Thyroid gland (tissue), 4 donors: ENCODE measurements at regions not wholly inside any gene's neighbourhood (a gene's known extent, or its start where the extent isn't known, plus 50 kb on each side); places are given as distances from the start of the nearest gene placed in this dataset.

Experiments
- POLR2A ChIP-seq, 2 donors: fragments of 450-650 bp; IDR thresholded peaks; one replicate each; pipeline ENCODE4 v1.6.1; 2017; ENCODE audit warnings: antibody characterized with exemption in 2 of 2, mild to moderate bottlenecking in 2 of 2, moderate library complexity in 1 of 2
- TF ChIP-seq, protein P1 (sequence below), 6 experiments: fragments of 200-600 bp in 3 of 6; fragments of 450-650 bp in 3 of 6; sonication (generic) in 3 of 6; IDR thresholded peaks; one replicate each; pipeline ENCODE4 v1.5.1; 2016 to 2019; ENCODE audit warnings: antibody characterized with exemption in 6 of 6, mild to moderate bottlenecking in 2 of 6, inconsistent platforms in 1 of 6, moderate library complexity in 1 of 6

DNA sequence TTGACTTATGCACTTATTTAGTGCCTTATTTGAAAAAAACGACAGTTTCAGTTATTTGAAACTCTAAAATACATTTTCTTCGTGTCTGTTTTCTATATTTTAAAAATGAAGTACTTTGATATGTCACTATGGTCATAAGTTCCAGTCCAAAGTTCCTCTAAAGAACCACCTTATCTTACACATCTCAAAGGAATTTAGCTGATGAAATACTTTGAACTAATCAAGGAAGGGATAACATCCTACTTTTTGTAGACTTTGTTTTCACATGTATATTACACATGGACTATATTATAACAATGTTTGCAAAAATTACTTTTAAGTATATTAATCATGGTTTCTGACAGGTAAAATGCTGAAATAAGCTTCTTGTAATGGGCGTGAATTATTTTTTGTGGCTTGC lies 265.8 kb upstream of the ZNF717 start:
- TF ChIP-seq, protein P1, sequence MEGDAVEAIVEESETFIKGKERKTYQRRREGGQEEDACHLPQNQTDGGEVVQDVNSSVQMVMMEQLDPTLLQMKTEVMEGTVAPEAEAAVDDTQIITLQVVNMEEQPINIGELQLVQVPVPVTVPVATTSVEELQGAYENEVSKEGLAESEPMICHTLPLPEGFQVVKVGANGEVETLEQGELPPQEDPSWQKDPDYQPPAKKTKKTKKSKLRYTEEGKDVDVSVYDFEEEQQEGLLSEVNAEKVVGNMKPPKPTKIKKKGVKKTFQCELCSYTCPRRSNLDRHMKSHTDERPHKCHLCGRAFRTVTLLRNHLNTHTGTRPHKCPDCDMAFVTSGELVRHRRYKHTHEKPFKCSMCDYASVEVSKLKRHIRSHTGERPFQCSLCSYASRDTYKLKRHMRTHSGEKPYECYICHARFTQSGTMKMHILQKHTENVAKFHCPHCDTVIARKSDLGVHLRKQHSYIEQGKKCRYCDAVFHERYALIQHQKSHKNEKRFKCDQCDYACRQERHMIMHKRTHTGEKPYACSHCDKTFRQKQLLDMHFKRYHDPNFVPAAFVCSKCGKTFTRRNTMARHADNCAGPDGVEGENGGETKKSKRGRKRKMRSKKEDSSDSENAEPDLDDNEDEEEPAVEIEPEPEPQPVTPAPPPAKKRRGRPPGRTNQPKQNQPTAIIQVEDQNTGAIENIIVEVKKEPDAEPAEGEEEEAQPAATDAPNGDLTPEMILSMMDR (IDR thresholded peaks at IDR 0.05), result no peak
- no peak for TF ChIP-seq POLR2A (IDR thresholded peaks at IDR 0.05)
